ENCODE measurements at regions not wholly inside any gene's neighbourhood (a gene's known extent, or its start where the extent isn't known, plus 50 kb on each side); places are given as distances from the start of the nearest gene placed in this dataset.

- Histone ChIP-seq H3K36me3 (ENCODE audit: control insufficient read depth, insufficient read depth, low read length) (no peaks in the 10 kb centered on the region), H3K9me3 (ENCODE audit: control insufficient read depth, insufficient read depth, low read depth, low read length) (no peaks in the 10 kb centered on the region), H3K27ac (ENCODE audit: low read length) (no peak overlapping the region), H3K4me1 (ENCODE audit: control insufficient read depth, insufficient read depth, low read length) (no peaks in the 10 kb centered on the region), H3K4me3 (ENCODE audit: low read depth in 2 of 2, low read length in 2 of 2) (no peak overlapping the region), H3K27me3 (ENCODE audit: control insufficient read depth, insufficient read depth, low read length) (no peaks in the 10 kb centered on the region)
- no peak for ATAC-seq
- in situ Hi-C loops (cut with HindIII; ENCODE audit: low pct_unique_long_range_greater_than_20kb, low sequenced_read_pairs) (no loop called here), intact Hi-C loops (cut with micrococcal nuclease; ENCODE audit: unreplicated experiment) (no loop called here)
- no peak for TF ChIP-seq CTCF (IDR thresholded peaks at IDR 0.05)
- no peak for TF ChIP-seq TCF7L2 (IDR thresholded peaks at IDR 0.05; ENCODE audit: low read depth, low read length)
- TF ChIP-seq, protein P1, sequence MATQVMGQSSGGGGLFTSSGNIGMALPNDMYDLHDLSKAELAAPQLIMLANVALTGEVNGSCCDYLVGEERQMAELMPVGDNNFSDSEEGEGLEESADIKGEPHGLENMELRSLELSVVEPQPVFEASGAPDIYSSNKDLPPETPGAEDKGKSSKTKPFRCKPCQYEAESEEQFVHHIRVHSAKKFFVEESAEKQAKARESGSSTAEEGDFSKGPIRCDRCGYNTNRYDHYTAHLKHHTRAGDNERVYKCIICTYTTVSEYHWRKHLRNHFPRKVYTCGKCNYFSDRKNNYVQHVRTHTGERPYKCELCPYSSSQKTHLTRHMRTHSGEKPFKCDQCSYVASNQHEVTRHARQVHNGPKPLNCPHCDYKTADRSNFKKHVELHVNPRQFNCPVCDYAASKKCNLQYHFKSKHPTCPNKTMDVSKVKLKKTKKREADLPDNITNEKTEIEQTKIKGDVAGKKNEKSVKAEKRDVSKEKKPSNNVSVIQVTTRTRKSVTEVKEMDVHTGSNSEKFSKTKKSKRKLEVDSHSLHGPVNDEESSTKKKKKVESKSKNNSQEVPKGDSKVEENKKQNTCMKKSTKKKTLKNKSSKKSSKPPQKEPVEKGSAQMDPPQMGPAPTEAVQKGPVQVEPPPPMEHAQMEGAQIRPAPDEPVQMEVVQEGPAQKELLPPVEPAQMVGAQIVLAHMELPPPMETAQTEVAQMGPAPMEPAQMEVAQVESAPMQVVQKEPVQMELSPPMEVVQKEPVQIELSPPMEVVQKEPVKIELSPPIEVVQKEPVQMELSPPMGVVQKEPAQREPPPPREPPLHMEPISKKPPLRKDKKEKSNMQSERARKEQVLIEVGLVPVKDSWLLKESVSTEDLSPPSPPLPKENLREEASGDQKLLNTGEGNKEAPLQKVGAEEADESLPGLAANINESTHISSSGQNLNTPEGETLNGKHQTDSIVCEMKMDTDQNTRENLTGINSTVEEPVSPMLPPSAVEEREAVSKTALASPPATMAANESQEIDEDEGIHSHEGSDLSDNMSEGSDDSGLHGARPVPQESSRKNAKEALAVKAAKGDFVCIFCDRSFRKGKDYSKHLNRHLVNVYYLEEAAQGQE (IDR thresholded peaks at IDR 0.05; ENCODE audit: insufficient read depth in 1 of 2, low read depth in 2 of 2, low read length in 1 of 2): no peak
- TF ChIP-seq SIN3A (IDR thresholded peaks at IDR 0.05; ENCODE audit: borderline replicate concordance, insufficient read depth, low read depth, low read length): no peak
- no peak for TF ChIP-seq POLR2AphosphoS5 (IDR thresholded peaks at IDR 0.05; ENCODE audit: low read depth, low read length)
- BruUV-seq (replicated peaks): no TSS peak
- POLR2A ChIA-PET: no interaction called here
- no peak for DNase-seq (ENCODE audit: low read depth, low spot score)
- CTCF ChIA-PET: no interaction called here
Observed at GRCh38 chr11:114921697-114922096, 243.4 kb downstream of the NXPE2 start.

DNA sequence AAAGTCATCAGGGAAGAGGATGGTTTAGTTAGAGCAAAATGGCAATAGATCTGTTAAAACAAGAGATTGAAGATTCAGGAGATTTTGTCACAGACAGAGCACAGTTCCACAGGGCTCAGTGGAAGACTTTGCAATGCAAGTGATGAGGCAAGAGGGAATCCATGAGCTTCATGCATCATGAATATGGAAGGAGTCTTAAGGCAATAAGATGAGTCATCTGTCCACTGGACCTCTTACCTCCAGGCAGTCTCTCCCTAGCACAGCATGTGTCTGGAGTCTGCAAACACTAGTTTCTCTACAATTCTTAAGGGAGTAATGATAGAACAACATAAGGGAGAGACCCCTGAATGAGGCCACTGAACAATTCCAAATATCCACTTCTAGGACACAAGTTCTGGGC is 245.7 kb downstream of the NXPE2 start:
- Histone ChIP-seq H3K27me3 (ENCODE audit: control insufficient read depth, insufficient read depth, low read length) (no peaks in the 10 kb centered on the region), H3K4me1 (ENCODE audit: control insufficient read depth, insufficient read depth, low read length) (no peaks in the 10 kb centered on the region), H3K4me3 (ENCODE audit: low read depth in 2 of 2, low read length in 2 of 2) (no peak overlapping the region), H3K36me3 (ENCODE audit: control insufficient read depth, insufficient read depth, low read length) (no peaks in the 10 kb centered on the region), H3K27ac (ENCODE audit: low read length) (no peak overlapping the region), H3K9me3 (ENCODE audit: control insufficient read depth, insufficient read depth, low read depth, low read length) (no peaks in the 10 kb centered on the region)
- in situ Hi-C loops (cut with HindIII; ENCODE audit: low pct_unique_long_range_greater_than_20kb, low sequenced_read_pairs): no loop called here
- ATAC-seq (no peak), DNase-seq (ENCODE audit: low read depth, low spot score) (no peak)
- BruUV-seq (replicated peaks): no TSS peak
- ChIA-PET POLR2A (no interaction called here), CTCF (no interaction called here)
- TF ChIP-seq CTCF (IDR thresholded peaks at IDR 0.05) (no peak), TCF7L2 (IDR thresholded peaks at IDR 0.05; ENCODE audit: low read depth, low read length) (no peak), SIN3A (IDR thresholded peaks at IDR 0.05; ENCODE audit: borderline replicate concordance, insufficient read depth, low read depth, low read length) (no peak), POLR2AphosphoS5 (IDR thresholded peaks at IDR 0.05; ENCODE audit: low read depth, low read length) (no peak)
- TF ChIP-seq, protein P1 (IDR thresholded peaks at IDR 0.05; ENCODE audit: insufficient read depth in 1 of 2, low read depth in 2 of 2, low read length in 1 of 2): no peak
- intact Hi-C loops (cut with micrococcal nuclease; ENCODE audit: unreplicated experiment): no loop called here

Data from Panc1 (cell line).